ENCODE measurements at regions not wholly inside any gene's neighbourhood (a gene's known extent, or its start where the extent isn't known, plus 50 kb on each side); places are given as distances from the start of the nearest gene placed in this dataset.

DNA sequence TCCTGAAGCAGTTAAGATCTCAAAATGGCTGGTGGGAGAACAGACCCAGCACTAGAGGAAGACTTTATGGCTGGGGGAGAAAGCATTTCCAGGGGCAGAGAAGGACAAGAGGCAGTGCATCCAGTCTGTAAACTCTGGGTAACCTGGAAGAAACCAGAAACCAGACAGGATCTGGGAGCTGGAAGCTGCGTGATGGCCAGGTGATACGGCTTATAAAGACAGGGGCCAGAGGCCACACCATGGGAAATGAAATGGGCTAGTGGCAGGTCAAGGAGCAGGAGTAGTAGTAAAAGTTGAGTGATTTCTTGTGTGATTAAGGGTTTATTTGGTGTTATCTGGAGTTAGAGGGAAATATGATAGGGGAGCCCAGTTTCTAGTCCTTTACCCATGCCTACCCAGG lies 144.7 kb upstream of the ARRDC4 start:
- DNase-seq (ENCODE audit: extremely low read depth, low read depth), result no peak

DNA sequence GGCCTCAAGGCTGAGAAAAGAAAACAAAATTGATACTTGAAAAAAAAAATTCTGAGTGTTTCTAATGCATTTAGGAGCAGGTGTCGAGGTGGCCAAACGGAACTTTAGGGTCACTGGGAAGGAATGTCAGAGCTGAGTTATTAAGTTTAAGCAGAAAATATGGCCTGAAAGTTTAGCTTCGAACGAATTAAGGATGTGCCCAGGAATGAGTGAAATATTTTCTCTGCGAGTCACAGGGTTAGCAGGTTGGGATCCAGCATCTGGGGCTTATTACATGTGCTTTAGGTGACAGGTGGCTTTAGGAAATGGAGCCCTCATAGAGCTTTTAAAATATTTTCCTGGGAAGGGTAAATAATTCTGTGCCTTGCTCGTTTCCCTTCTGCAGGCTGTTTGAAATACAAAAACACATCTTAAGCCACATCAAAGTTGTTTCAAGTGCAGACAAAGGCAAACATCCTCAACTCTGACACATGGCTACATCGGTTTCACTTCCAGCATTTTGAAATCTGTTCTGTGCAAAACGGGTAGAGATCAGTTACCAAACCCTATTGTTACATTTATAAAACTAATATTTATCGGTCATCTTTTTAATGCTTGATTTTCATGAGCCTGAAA lies 143.1 kb upstream of the ARRDC4 start:
- DNase-seq (ENCODE audit: extremely low read depth, low read depth), result no peak

- no peak for DNase-seq (ENCODE audit: extremely low read depth, low read depth)
Measured at GRCh38 chr15:97836003-97836402, 124.5 kb upstream of the ARRDC4 start.

GRCh38 chr15:97837896-97838295 lies 122.6 kb upstream of the ARRDC4 start:
- DNase-seq (ENCODE audit: extremely low read depth, low read depth), result no peak

- no peak for DNase-seq (ENCODE audit: extremely low read depth, low read depth)
Measured at GRCh38 chr15:97838606-97839210, 121.8 kb upstream of the ARRDC4 start.

DNA sequence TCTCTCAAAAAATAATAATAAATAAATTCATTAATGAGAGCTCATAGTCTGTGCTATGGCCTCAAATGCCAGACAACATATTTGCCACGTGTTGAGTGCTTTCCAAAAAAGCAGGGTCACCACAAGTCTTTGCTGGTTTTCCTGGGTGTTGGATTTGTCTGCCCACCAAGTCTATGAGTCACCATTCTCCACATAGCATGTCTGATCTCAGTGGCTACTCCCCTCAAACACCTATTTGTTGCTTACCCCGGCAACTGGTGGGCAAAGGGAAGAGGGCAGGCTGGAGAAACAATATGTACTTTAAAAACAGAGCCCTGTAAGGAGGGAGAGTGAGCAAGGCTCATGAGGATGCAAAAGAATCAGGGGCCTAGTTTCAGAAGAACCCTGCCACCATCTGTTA lies 120.0 kb upstream of the ARRDC4 start:
- DNase-seq (ENCODE audit: extremely low read depth, low read depth), result no peak

GRCh38 chr15:97841558-97841957 lies 118.9 kb upstream of the ARRDC4 start:
- no peak for DNase-seq (ENCODE audit: extremely low read depth, low read depth)

DNA sequence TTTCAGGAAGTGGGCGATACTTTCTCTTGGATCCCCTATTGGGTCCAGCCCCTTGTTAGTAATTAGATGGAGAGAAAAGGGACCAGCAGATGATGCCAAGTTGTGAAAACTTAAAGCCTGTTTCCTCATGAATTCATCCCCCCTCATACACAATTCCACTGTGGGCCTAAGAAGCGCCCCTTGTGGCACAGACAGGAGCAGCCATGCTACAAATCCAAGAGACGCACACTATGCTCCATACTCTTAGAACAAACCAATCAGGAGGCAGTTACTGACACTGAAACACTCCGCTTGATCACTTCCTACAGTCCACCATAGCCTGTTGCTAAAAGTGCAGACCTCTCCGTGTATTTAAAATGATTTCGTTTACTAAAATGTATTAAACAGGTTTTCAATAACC lies 111.3 kb upstream of the ARRDC4 start:
- DNase-seq (ENCODE audit: extremely low read depth, low read depth), result no peak

DNA sequence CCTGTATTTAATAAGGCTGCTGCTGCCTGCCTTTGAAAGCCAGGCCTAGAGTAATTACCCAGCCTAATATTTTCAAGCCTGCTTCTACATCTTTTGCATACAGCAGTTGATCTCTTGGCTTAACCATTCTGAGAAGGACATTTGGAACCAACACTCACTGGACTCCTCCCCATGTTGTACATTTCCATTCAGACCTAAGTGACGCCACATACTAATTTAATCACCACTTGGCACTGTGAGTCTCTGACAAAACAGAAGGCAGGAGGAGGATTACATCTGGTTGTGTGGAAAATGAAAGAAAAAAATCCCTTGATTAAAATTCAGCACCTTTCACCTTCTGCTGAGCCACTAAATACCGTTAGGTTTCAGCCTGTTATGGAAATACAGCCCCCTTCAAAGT lies 102.2 kb upstream of the ARRDC4 start:
- DNase-seq (ENCODE audit: extremely low read depth, low read depth), result no peak

DNA sequence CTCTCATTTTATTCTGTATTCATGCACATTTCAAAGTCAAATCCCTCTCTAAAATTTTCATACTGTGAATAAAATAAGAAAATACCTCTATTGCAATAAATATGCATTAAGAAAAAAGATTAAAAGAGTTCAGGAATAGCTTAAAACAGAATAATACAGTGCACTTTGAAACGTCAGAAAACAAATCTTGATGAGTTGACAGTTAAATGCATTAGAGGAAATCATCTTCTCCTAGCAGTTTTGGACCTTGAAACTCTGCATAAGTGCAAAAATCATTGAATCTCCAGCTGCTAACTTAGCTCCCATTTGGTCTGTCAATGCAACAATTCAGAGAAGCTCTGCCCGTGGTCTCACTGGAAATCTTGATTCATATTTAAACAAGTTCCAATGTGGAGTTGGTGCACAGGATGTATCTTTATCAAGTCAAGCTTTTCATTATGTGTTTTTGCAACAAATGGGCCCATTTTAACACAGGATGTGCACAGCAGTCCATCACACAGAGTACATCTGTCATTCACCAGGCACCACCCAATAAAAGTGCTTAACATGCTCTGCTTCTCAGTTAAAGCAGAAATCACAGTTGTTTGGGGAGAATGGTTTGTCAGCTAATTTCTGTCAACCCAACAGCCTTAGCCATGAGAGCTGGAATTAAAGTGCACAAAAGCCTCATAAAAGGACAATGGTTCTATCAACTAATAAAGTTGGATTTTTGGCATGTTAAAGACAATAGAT lies 98.8 kb upstream of the ARRDC4 start:
- no peak for DNase-seq (ENCODE audit: extremely low read depth, low read depth)

DNA sequence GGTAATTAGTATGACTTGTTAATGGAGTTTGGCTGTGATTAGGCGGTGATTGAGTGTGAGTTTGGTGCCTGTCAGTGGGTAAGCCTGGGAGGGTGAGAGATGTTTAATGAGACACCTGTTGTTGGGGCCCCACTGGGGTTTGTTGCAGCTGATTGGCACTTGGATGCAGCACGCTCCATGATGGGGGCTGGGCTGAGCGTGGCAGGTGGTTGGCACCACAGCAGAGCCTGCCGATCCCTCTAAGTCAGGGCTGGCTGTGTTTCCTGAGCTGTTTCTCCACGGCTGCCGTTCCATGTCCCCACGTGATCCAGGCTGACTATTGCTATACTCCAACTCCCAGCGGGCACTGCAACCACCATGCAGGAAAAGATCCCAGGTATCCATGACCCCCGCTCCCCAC lies 93.5 kb upstream of the ARRDC4 start:
- DNase-seq (ENCODE audit: extremely low read depth, low read depth), result no peak

GRCh38 chr15:97867870-97868269 lies 92.6 kb upstream of the ARRDC4 start:
- no peak for DNase-seq (ENCODE audit: extremely low read depth, low read depth)

DNA sequence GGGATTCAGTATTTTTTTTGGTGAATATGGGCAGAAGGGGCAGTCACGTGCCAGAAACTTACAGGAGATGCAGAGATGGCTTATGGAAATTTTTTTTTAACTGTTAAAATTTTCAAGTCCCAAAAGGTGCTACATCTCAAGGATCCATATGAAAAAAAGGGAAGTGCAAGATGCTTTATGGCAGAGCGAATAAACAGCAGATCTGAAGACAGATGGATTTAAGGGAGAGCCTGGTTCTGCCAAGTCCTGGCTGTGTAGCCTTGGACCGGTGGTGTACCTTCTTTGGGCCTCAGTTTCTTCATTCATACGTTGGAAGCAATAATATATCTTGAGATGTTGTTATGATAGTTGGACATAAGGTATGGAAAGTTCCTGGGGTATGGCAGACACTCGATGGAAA lies 91.5 kb upstream of the ARRDC4 start:
- DNase-seq (ENCODE audit: extremely low read depth, low read depth), result no peak

DNA sequence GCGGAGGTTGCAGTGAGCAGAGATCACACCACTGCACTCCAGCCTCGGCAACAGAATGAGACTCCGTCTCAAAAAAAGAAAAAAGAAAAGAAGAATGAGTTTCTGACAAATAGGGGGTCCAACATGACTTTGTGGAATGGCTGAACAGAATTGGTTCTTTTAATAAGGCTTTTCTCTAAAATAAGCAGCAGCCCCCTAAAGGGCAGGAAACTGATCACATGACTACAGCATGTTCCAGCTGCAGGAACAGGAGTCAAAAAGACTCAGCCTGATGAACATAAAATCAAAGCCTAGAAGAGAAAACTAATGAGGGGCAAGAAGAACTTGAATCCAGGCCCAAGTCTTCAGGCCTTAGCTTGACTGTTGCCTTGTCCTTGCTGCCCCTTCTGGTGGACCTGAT lies 89.7 kb upstream of the ARRDC4 start:
- no peak for DNase-seq (ENCODE audit: extremely low read depth, low read depth)

GRCh38 chr15:97874139-97874538 lies 86.4 kb upstream of the ARRDC4 start:
- no peak for DNase-seq (ENCODE audit: extremely low read depth, low read depth)

DNA sequence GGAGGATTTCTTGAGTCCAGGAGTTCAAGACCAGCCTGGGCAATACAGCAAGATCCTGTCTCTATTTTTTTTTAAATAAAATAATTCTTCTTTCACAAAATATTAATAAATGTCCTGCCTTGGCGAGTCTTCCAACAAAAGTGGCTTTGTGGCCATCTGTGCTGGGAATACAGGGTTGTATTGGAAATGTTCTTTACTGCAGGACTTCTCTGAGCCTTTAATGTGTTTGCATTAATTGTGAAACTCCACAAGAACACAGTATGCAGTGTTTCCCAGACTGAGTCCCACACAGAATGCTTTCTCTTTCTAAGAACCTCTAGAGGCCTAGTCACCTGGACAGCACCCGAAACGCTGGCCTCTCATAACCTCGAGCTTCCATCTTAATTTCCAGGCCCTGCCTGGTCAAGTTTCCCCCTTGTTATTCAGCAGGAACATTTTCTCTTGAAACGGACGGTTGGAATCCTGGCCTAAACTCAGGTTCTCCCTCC lies 85.4 kb upstream of the ARRDC4 start:
- DNase-seq (ENCODE audit: extremely low read depth, low read depth), result no peak

- DNase-seq (ENCODE audit: extremely low read depth, low read depth), result no peak
Measured at GRCh38 chr15:97875513-97876280, 84.8 kb upstream of the ARRDC4 start.

DNA sequence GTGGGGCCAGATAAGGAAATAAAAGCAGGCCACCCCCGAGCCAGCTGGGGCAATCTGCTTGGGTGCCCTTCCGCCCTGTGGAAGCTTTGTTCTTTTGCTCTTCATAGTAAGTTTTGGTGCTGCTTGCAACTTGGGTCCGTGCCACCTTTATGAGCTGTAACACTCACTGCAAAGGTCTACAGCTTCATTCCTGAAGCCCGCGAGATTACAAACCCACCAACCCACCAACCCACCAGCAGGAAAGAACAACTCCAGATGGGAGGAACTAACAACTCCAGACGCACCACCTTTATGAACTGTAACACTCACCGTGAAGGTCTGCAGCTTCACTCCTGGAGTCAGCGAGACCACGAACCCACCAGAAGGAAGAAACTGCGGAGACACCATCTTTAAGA lies 84.2 kb upstream of the ARRDC4 start:
- no peak for DNase-seq (ENCODE audit: extremely low read depth, low read depth)

DNA sequence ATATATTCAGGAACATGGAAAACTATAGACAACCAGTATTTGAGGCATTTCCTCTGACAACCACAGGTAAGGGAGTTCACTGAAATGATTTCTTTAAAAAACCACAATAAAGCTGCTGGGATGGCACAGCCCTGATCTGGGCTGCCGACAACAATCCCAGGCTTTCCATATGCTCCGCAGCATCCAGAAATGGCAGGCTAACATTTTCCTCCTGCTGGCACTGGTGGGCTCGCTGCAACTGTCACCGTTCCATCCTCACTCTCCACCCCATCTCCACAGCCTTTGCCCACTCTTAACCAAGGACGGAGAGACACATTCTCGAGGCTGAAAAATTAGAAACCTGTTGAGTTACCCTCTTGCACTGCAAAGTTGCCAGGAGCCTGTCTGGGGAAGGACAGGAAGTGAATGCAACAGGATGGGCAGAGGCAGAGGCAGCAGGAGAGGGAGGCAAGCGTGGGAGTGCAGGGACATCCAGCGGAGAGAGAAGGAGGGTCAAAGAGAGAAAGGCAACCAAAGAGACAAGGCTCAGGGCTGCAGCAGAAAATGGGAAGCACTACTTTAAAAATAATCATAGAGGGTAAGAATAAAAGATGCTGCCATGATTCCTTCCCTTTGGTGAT lies 79.0 kb upstream of the ARRDC4 start:
- DNase-seq (ENCODE audit: extremely low read depth, low read depth), result no peak

GRCh38 chr15:97884513-97885131 lies 75.9 kb upstream of the ARRDC4 start:
- no peak for DNase-seq (ENCODE audit: extremely low read depth, low read depth)

GRCh38 chr15:97890307-97890706 lies 70.2 kb upstream of the ARRDC4 start:
- no peak for DNase-seq (ENCODE audit: extremely low read depth, low read depth)
